ENCODE measurements at regions not wholly inside any gene's neighbourhood (a gene's known extent, or its start where the extent isn't known, plus 50 kb on each side); places are given as distances from the start of the nearest gene placed in this dataset.

GRCh38 chr16:87056083-87056482, 261.1 kb downstream of the C16orf95 start:
- no peaks in the 10 kb centered on the region for H3K9me3 ChIP-seq (ENCODE audit: control insufficient read depth, insufficient read depth, low read length)
- H3K36me3 ChIP-seq (ENCODE audit: control insufficient read depth, insufficient read depth, low read length) = no peaks in the 10 kb centered on the region
- Mint-ChIP-seq H3K27ac (no peak overlapping the region), H3K4me3 (no peak overlapping the region), H3K9me3 (no peaks in the 10 kb centered on the region), H3K36me3 (no peaks in the 10 kb centered on the region), H3K4me1 (no peaks in the 10 kb centered on the region), H3K27me3 (ENCODE audit: low read depth in 2 of 2) (peaks cover 9 to 50% of the 10 kb centered on the region in 2 donors)
- no peak for ATAC-seq
- intact Hi-C loops (cut with micrococcal nuclease) = no loop called here
- TF ChIP-seq CTCF (IDR thresholded peaks at IDR 0.05) = no peak
- no peak overlapping the region for H3K27ac ChIP-seq (ENCODE audit: low read length)
- WGBS (ENCODE audit: insufficient coverage) = 90% methylated on average over 4 of the region's 4 CpGs
- H3K27me3 ChIP-seq (ENCODE audit: control insufficient read depth, insufficient read depth, low read length) = peaks cover 6% of the 10 kb centered on the region
- H3K4me1 ChIP-seq (ENCODE audit: control insufficient read depth, insufficient read depth, low read length) = no peaks in the 10 kb centered on the region
- no peak for DNase-seq
- no peak overlapping the region for H3K4me3 ChIP-seq (ENCODE audit: low read length)

DNA sequence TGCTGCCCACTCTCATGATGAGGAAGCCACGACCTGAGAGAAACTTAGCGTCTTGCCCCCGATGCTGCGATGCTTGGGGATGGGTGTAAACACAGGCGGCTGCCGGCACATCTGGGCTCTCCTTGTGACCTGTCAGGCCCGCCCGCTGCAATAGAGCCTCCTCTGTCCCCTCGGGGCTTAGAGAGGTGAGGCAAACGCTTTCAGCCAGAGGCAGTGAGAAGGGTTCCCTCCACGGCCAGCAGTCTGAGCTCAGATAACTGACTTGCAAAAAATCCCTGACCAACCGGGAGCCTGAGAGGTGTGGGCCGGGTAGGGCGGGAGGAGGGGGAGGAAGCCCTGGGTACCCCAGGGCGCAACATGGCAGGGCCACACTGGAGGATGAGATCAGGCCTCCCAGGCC, 260.6 kb downstream of the C16orf95 start:
- Mint-ChIP-seq H3K4me1 (no peaks in the 10 kb centered on the region), H3K36me3 (no peaks in the 10 kb centered on the region), H3K9me3 (no peaks in the 10 kb centered on the region), H3K27ac (no peak overlapping the region), H3K4me3 (no peak overlapping the region), H3K27me3 (ENCODE audit: low read depth in 2 of 2) (peaks cover 9 to 55% of the 10 kb centered on the region in 2 donors)
- Histone ChIP-seq H3K27ac (ENCODE audit: low read length) (no peak overlapping the region), H3K9me3 (ENCODE audit: control insufficient read depth, insufficient read depth, low read length) (no peaks in the 10 kb centered on the region), H3K4me3 (ENCODE audit: low read length) (no peak overlapping the region), H3K36me3 (ENCODE audit: control insufficient read depth, insufficient read depth, low read length) (no peaks in the 10 kb centered on the region), H3K4me1 (ENCODE audit: control insufficient read depth, insufficient read depth, low read length) (no peaks in the 10 kb centered on the region), H3K27me3 (ENCODE audit: control insufficient read depth, insufficient read depth, low read length) (peaks cover 6% of the 10 kb centered on the region)
- intact Hi-C loops (cut with micrococcal nuclease) = no loop called here
- WGBS (ENCODE audit: insufficient coverage) = 85% methylated on average over 15 of the region's 15 CpGs
- no peak for TF ChIP-seq CTCF (IDR thresholded peaks at IDR 0.05)
- ATAC-seq = no peak
- DNase-seq = no peak

- H3K4me1 Mint-ChIP-seq = no peaks in the 10 kb centered on the region
- H3K4me1 ChIP-seq (ENCODE audit: control insufficient read depth, insufficient read depth, low read length) = no peaks in the 10 kb centered on the region
- H3K27me3 ChIP-seq (ENCODE audit: control insufficient read depth, insufficient read depth, low read length) = peaks cover 6% of the 10 kb centered on the region
- no peaks in the 10 kb centered on the region for H3K36me3 Mint-ChIP-seq
- no peak for ATAC-seq
- TF ChIP-seq CTCF (IDR thresholded peaks at IDR 0.05) = no peak
- H3K9me3 ChIP-seq (ENCODE audit: control insufficient read depth, insufficient read depth, low read length) = no peaks in the 10 kb centered on the region
- intact Hi-C loops (cut with micrococcal nuclease) = no loop called here
- DNase-seq = no peak
- no peak overlapping the region for H3K4me3 Mint-ChIP-seq
- no peak overlapping the region for H3K4me3 ChIP-seq (ENCODE audit: low read length)
- H3K36me3 ChIP-seq (ENCODE audit: control insufficient read depth, insufficient read depth, low read length) = no peaks in the 10 kb centered on the region
- no peak overlapping the region for H3K27ac Mint-ChIP-seq
- no peak overlapping the region for H3K27ac ChIP-seq (ENCODE audit: low read length)
- no peaks in the 10 kb centered on the region for H3K9me3 Mint-ChIP-seq
- WGBS (ENCODE audit: insufficient coverage) = 90% methylated on average over 18 of the region's 26 CpGs
- H3K27me3 Mint-ChIP-seq (ENCODE audit: low read depth in 2 of 2) = peaks cover 9 to 48% of the 10 kb centered on the region in 2 donors
Observed at GRCh38 chr16:87057211-87057881, 259.8 kb downstream of the C16orf95 start.

All from natural killer cell (primary cell).